GM19238 (cell line): ENCODE measurements at regions not wholly inside any gene's neighbourhood (a gene's known extent, or its start where the extent isn't known, plus 50 kb on each side); places are given as distances from the start of the nearest gene placed in this dataset.

Source experiments
- DNase-seq: peaks from one replicate; pipeline ENCODE4 v3.0.0; 2011; ENCODE audit warnings: low spot score; ENCODE audit not compliant: insufficient read length

GRCh38 chr11:122348659-122349409, 232.8 kb upstream of the BLID start:
- no peak for DNase-seq

GRCh38 chr11:122346006-122346405, 230.0 kb upstream of the BLID start:
- DNase-seq: no peak

GRCh38 chr11:122345586-122345985, 229.6 kb upstream of the BLID start:
- no peak for DNase-seq

GRCh38 chr11:122344215-122344614, 228.2 kb upstream of the BLID start:
- no peak for DNase-seq

GRCh38 chr11:122343210-122343609, 227.2 kb upstream of the BLID start:
- no peak for DNase-seq

GRCh38 chr11:122342089-122342744, 226.2 kb upstream of the BLID start:
- DNase-seq: no peak

- no peak for DNase-seq
Measured at GRCh38 chr11:122341477-122341876, 225.5 kb upstream of the BLID start.

- DNase-seq: no peak
Measured at GRCh38 chr11:122340607-122341290, 224.7 kb upstream of the BLID start.

- no peak for DNase-seq
Measured at GRCh38 chr11:122339436-122340060, 223.5 kb upstream of the BLID start.

GRCh38 chr11:122337704-122338103, 221.7 kb upstream of the BLID start:
- DNase-seq: no peak

- no peak for DNase-seq
Measured at GRCh38 chr11:122337241-122337640, 221.2 kb upstream of the BLID start.

GRCh38 chr11:122336706-122337105, 220.7 kb upstream of the BLID start:
- no peak for DNase-seq

GRCh38 chr11:122334546-122335339, 218.7 kb upstream of the BLID start:
- no peak for DNase-seq

GRCh38 chr11:122333467-122333866, 217.5 kb upstream of the BLID start:
- no peak for DNase-seq

GRCh38 chr11:122331079-122331478, 215.1 kb upstream of the BLID start:
- DNase-seq: no peak

GRCh38 chr11:122330279-122330965, 214.4 kb upstream of the BLID start:
- no peak for DNase-seq

- DNase-seq: no peak
Measured at GRCh38 chr11:122327528-122327927, 211.5 kb upstream of the BLID start.

- DNase-seq: no peak
Measured at GRCh38 chr11:122323754-122324421, 207.9 kb upstream of the BLID start.

GRCh38 chr11:122322329-122322728, 206.3 kb upstream of the BLID start:
- no peak for DNase-seq

GRCh38 chr11:122320671-122321070, 204.7 kb upstream of the BLID start:
- no peak for DNase-seq
